K562 (cell line): ENCODE measurements at regions not wholly inside any gene's neighbourhood (a gene's known extent, or its start where the extent isn't known, plus 50 kb on each side); places are given as distances from the start of the nearest gene placed in this dataset.
"Not testable (repeated sequence)": the region's sequence is repeated elsewhere in the genome, so short reads cannot be mapped to it uniquely, and the experiment has no call there.

Experiments
- ATAC-seq: fragments of 200-7000 bp; cut with Tn5 transposase; 3 replicates; pipeline ENCODE4 v1.9.1; 2020; ENCODE audit warnings: moderate library complexity
- BruUV-seq: library from RNA; stranded (reverse); fragments of 400-500 nt; replicated peaks from 2 replicates; lab custom pipeline; 2021; lab: Mats Ljungman, UMichigan
- CTCF ChIA-PET: fragments of 300-600 bp; formaldehyde crosslinking; extraction: SDS; loops from one replicate; lab custom pipeline; 2021; ENCODE audit warnings: low intra/inter-chr PET ratio; lab: Yijun Ruan, JAX
- POLR2A ChIA-PET: fragments of 300-600, 350-650 bp; sonication (Branson Sonifier 250); formaldehyde crosslinking; extraction: SDS; loops from one replicate; lab custom pipeline; 2021; ENCODE audit warnings: antibody characterized with exemption, inconsistent platforms; lab: Yijun Ruan, JAX
- DNase-seq, 4 experiments: peaks; one replicate each; pipeline versions ENCODE4 v3.0.0 to v3.0.0-alpha.2; 2011 to 2018; ENCODE audit warnings: low spot score in 3 of 4, mixed read lengths in 3 of 4; ENCODE audit errors: extremely low read depth in 1 of 4
- FAIRE-seq: peaks from 2 replicates; lab custom pipeline; 2011; peaks lifted over from hg19 to GRCh38; lab: Jason Lieb, UNC
- H2AFZ ChIP-seq: 2 replicates; pipeline ENCODE4 v1.6.0; 2011; ENCODE audit warnings: low read depth, low read length, control low read depth, inconsistent platforms
- H3K27ac ChIP-seq: fragments of 200-600 bp; 3 replicates; pipeline ENCODE4 v1.8.0; 2011; ENCODE audit warnings: low read depth, mild to moderate bottlenecking, control low read depth, inconsistent platforms, low read length, moderate library complexity, mixed read lengths; ENCODE audit errors: extremely low read depth
- H3K27me3 ChIP-seq, 2 experiments: fragments of 300-600 bp in 1 of 2; 2 replicates in 1 of 2; 3 replicates in 1 of 2; pipeline versions ENCODE4 v1.6.0 to v1.8.0; 2011; ENCODE audit warnings: inconsistent platforms in 2 of 2, low read length in 2 of 2, mild to moderate bottlenecking in 1 of 2, mixed read lengths in 1 of 2, moderate library complexity in 1 of 2; ENCODE audit not compliant: control insufficient read depth in 2 of 2, insufficient read depth in 2 of 2
- H3K36me3 ChIP-seq: fragments of 300-600 bp; 3 replicates; pipeline ENCODE4 v1.8.0; 2011; ENCODE audit warnings: mild to moderate bottlenecking, low read length, inconsistent platforms; ENCODE audit not compliant: control insufficient read depth, insufficient read depth
- H3K4me1 ChIP-seq, 2 experiments: fragments of 200-600 bp in 1 of 2; replicated peaks in 1 of 2; 2 replicates in 1 of 2; 3 replicates in 1 of 2; pipeline versions ENCODE4 v1.5.1 to v1.8.0; 2011; ENCODE audit warnings: inconsistent platforms in 2 of 2, low read length in 2 of 2, mild to moderate bottlenecking in 1 of 2, mixed read lengths in 1 of 2, moderate library complexity in 1 of 2; ENCODE audit not compliant: control insufficient read depth in 2 of 2, insufficient read depth in 2 of 2
- H3K4me2 ChIP-seq: 2 replicates; pipeline ENCODE4 v1.6.1; 2011; ENCODE audit warnings: low read length, control low read depth, inconsistent platforms, mixed read lengths; ENCODE audit not compliant: insufficient read depth
- H3K4me3 ChIP-seq: fragments of 200-600 bp; sonication (generic), shearing (Covaris generic); 2 replicates; pipeline ENCODE4 v1.5.1; 2016; ENCODE audit warnings: control low read depth, inconsistent platforms
- H3K79me2 ChIP-seq: fragments of 200-600 bp; 3 replicates; pipeline ENCODE4 v1.8.0; 2011; ENCODE audit warnings: low read length, inconsistent platforms; ENCODE audit not compliant: control insufficient read depth, insufficient read depth
- H3K9ac ChIP-seq, 2 experiments: 2 replicates each; pipeline versions ENCODE4 v1.6.0 to v1.6.1; 2011; ENCODE audit warnings: low read depth in 2 of 2, low read length in 2 of 2, control low read depth in 1 of 2, inconsistent platforms in 1 of 2, mild to moderate bottlenecking in 1 of 2, mixed read lengths in 1 of 2; ENCODE audit not compliant: insufficient read depth in 1 of 2
- H3K9me1 ChIP-seq: one replicate; pipeline ENCODE4 v1.6.0; 2011; ENCODE audit warnings: inconsistent platforms, mild to moderate bottlenecking, low read length, moderate library complexity; ENCODE audit not compliant: control insufficient read depth, insufficient read depth
- H3K9me3 ChIP-seq: replicated peaks from 2 replicates; pipeline ENCODE4 v1.5.1; 2011; ENCODE audit warnings: low read depth, low read length, inconsistent platforms; ENCODE audit not compliant: control insufficient read depth, insufficient read depth
- H4K20me1 ChIP-seq: replicated peaks from 2 replicates; pipeline ENCODE4 v1.6.1; 2011; ENCODE audit warnings: low read length, inconsistent platforms, mixed read lengths; ENCODE audit not compliant: control insufficient read depth, insufficient read depth
- AFF4 ChIP-seq: sonication (generic); formaldehyde crosslinking; IDR thresholded peaks from 2 replicates; pipeline ENCODE4 v1.8.0; 2023; ENCODE audit warnings: mild to moderate bottlenecking, missing genetic modification reagents
- FOXJ3 ChIP-seq: sonication (generic); formaldehyde crosslinking; IDR thresholded peaks from 2 replicates; pipeline ENCODE4 v1.4.0; 2020; ENCODE audit warnings: mild to moderate bottlenecking, missing genetic modification reagents
- HDAC2 ChIP-seq: fragments of 450-650 bp; IDR thresholded peaks from 2 replicates; pipeline ENCODE4 v1.6.1; 2016; ENCODE audit warnings: mild to moderate bottlenecking
- MCM2 ChIP-seq: fragments of 450-650 bp; IDR thresholded peaks from 2 replicates; pipeline ENCODE4 v1.6.1; 2017; ENCODE audit warnings: low read depth, mild to moderate bottlenecking
- ZNF445 ChIP-seq: fragments of 250-450 bp; sonication (Bioruptor Pico); IDR thresholded peaks from 2 replicates; pipeline ENCODE4 v1.4.0; 2020; ENCODE audit warnings: low read depth, mild to moderate bottlenecking, moderate library complexity
- ZNF512 ChIP-seq: IDR thresholded peaks from 2 replicates; pipeline ENCODE4 v1.6.1; 2016; ENCODE audit warnings: missing genetic modification characterization, missing compliant biosample characterization
- WGBS: fragments of 100-300 bp; shearing (Covaris generic); methylation state at CpG from one replicate; pipeline ENCODE4 v1.1.6; 2016; ENCODE audit warnings: low coverage, mixed read lengths; ENCODE audit not compliant: insufficient coverage; ENCODE audit errors: missing lambda C conversion rate; 5-methylcytosine and 5-hydroxymethylcytosine counted together
- in situ Hi-C: fragments of 300-500 bp; cut with MboI; formaldehyde crosslinking; loops from 4 replicates; pipeline ENCODE4 v1.15.0; 2018; ENCODE audit warnings: inconsistent platforms, mixed read lengths
- intact Hi-C: fragments of 100-400 bp; cut with micrococcal nuclease; formaldehyde crosslinking; loops from 2 replicates; pipeline ENCODE4 v1.14.2; 2022

- no TSS peak for BruUV-seq
- no peak for DNase-seq
- H3K79me2 ChIP-seq = no peaks in the 10 kb centered on the region
- H3K9me1 ChIP-seq = no peaks in the 10 kb centered on the region
- FAIRE-seq = no peak
- in situ Hi-C loops = no loop called here
- no peaks in the 10 kb centered on the region for H3K9me3 ChIP-seq
- TF ChIP-seq MCM2 = no peak
- peak; percentile 76 for TF ChIP-seq ZNF512 (tag)
- no peak for TF ChIP-seq FOXJ3 (CRISPR knock-in tag)
- TF ChIP-seq ZNF445 (CRISPR knock-in tag) = no peak
- no peak for TF ChIP-seq AFF4
- TF ChIP-seq HDAC2 = no peak
- ChIA-PET CTCF (no interaction called here), POLR2A (no interaction called here)
- H2AFZ ChIP-seq = no peak overlapping the region
- H3K4me2 ChIP-seq = no peak overlapping the region
- no peak overlapping the region for H3K27ac ChIP-seq
- ATAC-seq = no peak
- no peaks in the 10 kb centered on the region for H3K36me3 ChIP-seq
- intact Hi-C loops = no loop called here
- H4K20me1 ChIP-seq = no peaks in the 10 kb centered on the region
- H3K4me3 ChIP-seq = no peak overlapping the region
- H3K27me3 ChIP-seq = no peaks in the 10 kb centered on the region
- no peaks in the 10 kb centered on the region for H3K4me1 ChIP-seq
- H3K9ac ChIP-seq = no peak overlapping the region
These were observed 315.8 kb upstream of the PIK3C3 start for GRCh38 chr18:41639218-41639617.

- in situ Hi-C loops, H3K9ac ChIP-seq, H3K79me2 ChIP-seq, H3K4me2 ChIP-seq, ATAC-seq, H3K4me1 ChIP-seq, H4K20me1 ChIP-seq, H3K27me3 ChIP-seq, H2AFZ ChIP-seq, H3K9me3 ChIP-seq, POLR2A ChIA-PET, H3K4me3 ChIP-seq, BruUV-seq, DNase-seq, H3K27ac ChIP-seq, CTCF ChIA-PET, intact Hi-C loops, H3K9me1 ChIP-seq, H3K36me3 ChIP-seq, FAIRE-seq: not testable (repeated sequence)
- WGBS = under 1% methylated on average over 25 of the region's 26 CpGs
These were observed 323.2 kb upstream of the PIK3C3 start for GRCh38 chr18:41631723-41632285.
